SK-N-SH (cell line): ENCODE measurements at regions not wholly inside any gene's neighbourhood (a gene's known extent, or its start where the extent isn't known, plus 50 kb on each side); places are given as distances from the start of the nearest gene placed in this dataset.
A peak's percentile ranks its signal among the peaks of the same experiment; 100 is the strongest.

Experiments
- CHD2 ChIP-seq: fragments of 150-350 bp; IDR thresholded peaks from 2 replicates; pipeline ENCODE4 v1.6.1; 2018; ENCODE audit warnings: low read length; ENCODE audit not compliant: partially characterized antibody
- CTCF ChIP-seq: fragments of 200-600 bp; sonication (generic); IDR thresholded peaks from 2 replicates; pipeline ENCODE4 v1.6.1; 2017; ENCODE audit warnings: antibody characterized with exemption, mild to moderate bottlenecking, moderate library complexity
- ELF1 ChIP-seq: IDR thresholded peaks from 2 replicates; pipeline ENCODE4 v1.4.0; 2012
- EP300 ChIP-seq, 2 experiments: IDR thresholded peaks; 2 replicates each; pipeline versions ENCODE4 v1.4.0 to v1.6.1; 2012; ENCODE audit warnings: borderline replicate concordance in 1 of 2, low read depth in 1 of 2, low read length in 1 of 2
- FOXJ3 ChIP-seq: sonication (generic); formaldehyde crosslinking; IDR thresholded peaks from 2 replicates; pipeline ENCODE4 v1.5.1; 2020; ENCODE audit warnings: mild to moderate bottlenecking, missing genetic modification reagents
- MAX ChIP-seq: IDR thresholded peaks from 2 replicates; pipeline ENCODE4 v1.4.0; 2012; ENCODE audit warnings: low read depth
- NRF1 ChIP-seq: IDR thresholded peaks from 2 replicates; pipeline ENCODE4 v1.6.1; 2012; ENCODE audit warnings: low read depth, mild to moderate bottlenecking, low read length
- PBX3 ChIP-seq: IDR thresholded peaks from 2 replicates; pipeline ENCODE4; 2012
- POLR2AphosphoS5 ChIP-seq: IDR thresholded peaks from 2 replicates; pipeline ENCODE4 v1.6.1; 2012; ENCODE audit warnings: low read depth, low read length
- RAD21 ChIP-seq: IDR thresholded peaks from 2 replicates; pipeline ENCODE4 v1.6.1; 2012; ENCODE audit warnings: mild to moderate bottlenecking, low read length
- REST ChIP-seq: IDR thresholded peaks from 2 replicates; pipeline ENCODE4 v1.6.1; 2012; ENCODE audit warnings: mild to moderate bottlenecking, low read depth, low read length, moderate library complexity
- SMC3 ChIP-seq: IDR thresholded peaks from 2 replicates; pipeline ENCODE4 v1.6.1; 2012; ENCODE audit warnings: low read depth, low read length, improper control_type of control experiment
- TCF12 ChIP-seq: IDR thresholded peaks from 2 replicates; pipeline ENCODE4 v1.4.0; 2012
- YY1 ChIP-seq: IDR thresholded peaks from 2 replicates; pipeline ENCODE4 v1.4.0; 2012; ENCODE audit warnings: low read depth, mild to moderate bottlenecking

GRCh38 chr1:78792756-78793155 lies 143.1 kb downstream of the IFI44 start:
- TF ChIP-seq CTCF (no peak), MAX (no peak), POLR2AphosphoS5 (no peak), SMC3 (no peak), RAD21 (no peak), NRF1 (no peak), YY1 (no peak), TCF12 (peak; percentile 31; the same call in 1 of the 2 replicates), ELF1 (no peak), EP300 (IDR thresholded peaks at IDR 0.05; ENCODE audit: borderline replicate concordance in 1 of 2, low read depth in 1 of 2, low read length in 1 of 2) (no peak), FOXJ3 (CRISPR knock-in tag) (no peak), CHD2 (no peak), PBX3 (no peak), REST (no peak)
